HG02870 (cell line): ENCODE measurements at regions not wholly inside any gene's neighbourhood (a gene's known extent, or its start where the extent isn't known, plus 50 kb on each side); places are given as distances from the start of the nearest gene placed in this dataset.
"Not testable (repeated sequence)": the region's sequence is repeated elsewhere in the genome, so short reads cannot be mapped to it uniquely, and the experiment has no call there.

Source experiments
- ATAC-seq: cut with Tn5 transposase; IDR thresholded peaks from one replicate; pipeline ENCODE4 v1.9.1; 2021; ENCODE audit warnings: mild to moderate bottlenecking, moderate library complexity; ENCODE audit not compliant: unreplicated experiment

- ATAC-seq, result no peak
Observed at GRCh38 chr2:49861821-49862220, 707.5 kb upstream of the FSHR start.

- ATAC-seq, result no peak
Observed at GRCh38 chr2:49860834-49861233, 706.5 kb upstream of the FSHR start.

- ATAC-seq, result no peak
Observed at GRCh38 chr2:49860170-49860569, 705.9 kb upstream of the FSHR start.

GRCh38 chr2:49858657-49859056 is 704.3 kb upstream of the FSHR start:
- ATAC-seq, result no peak

- ATAC-seq, result no peak
Observed at GRCh38 chr2:49858113-49858490, 703.8 kb upstream of the FSHR start.

GRCh38 chr2:49857371-49858112 is 703.2 kb upstream of the FSHR start:
- no peak for ATAC-seq

- ATAC-seq, result no peak
Observed at GRCh38 chr2:49845671-49846070, 691.4 kb upstream of the FSHR start.

- ATAC-seq, result no peak
Observed at GRCh38 chr2:49845021-49845420, 690.7 kb upstream of the FSHR start.

GRCh38 chr2:49844113-49844512 is 689.8 kb upstream of the FSHR start:
- not testable (repeated sequence) for ATAC-seq

GRCh38 chr2:49843314-49843713 is 689.0 kb upstream of the FSHR start:
- ATAC-seq, result no peak

GRCh38 chr2:49840428-49840975 is 686.2 kb upstream of the FSHR start:
- ATAC-seq, result no peak

- ATAC-seq, result no peak
Observed at GRCh38 chr2:49839818-49840217, 685.5 kb upstream of the FSHR start.

- ATAC-seq, result no peak
Observed at GRCh38 chr2:49837561-49838293, 683.4 kb upstream of the FSHR start.

GRCh38 chr2:49836017-49836416 is 681.7 kb upstream of the FSHR start:
- ATAC-seq, result no peak

GRCh38 chr2:49834433-49834832 is 680.1 kb upstream of the FSHR start:
- no peak for ATAC-seq

GRCh38 chr2:49832555-49832954 is 678.2 kb upstream of the FSHR start:
- ATAC-seq, result no peak

- ATAC-seq, result no peak
Observed at GRCh38 chr2:49831698-49832367, 677.5 kb upstream of the FSHR start.

- no peak for ATAC-seq
Observed at GRCh38 chr2:49830846-49831245, 676.5 kb upstream of the FSHR start.

GRCh38 chr2:49827366-49827765 is 673.1 kb upstream of the FSHR start:
- ATAC-seq, result no peak

GRCh38 chr2:49813208-49813607 is 658.9 kb upstream of the FSHR start:
- no peak for ATAC-seq

GRCh38 chr2:49812730-49813129 is 658.4 kb upstream of the FSHR start:
- ATAC-seq, result no peak

GRCh38 chr2:49811502-49811901 is 657.2 kb upstream of the FSHR start:
- ATAC-seq, result no peak
